MM.1S (cell line): ENCODE measurements at regions not wholly inside any gene's neighbourhood (a gene's known extent, or its start where the extent isn't known, plus 50 kb on each side); places are given as distances from the start of the nearest gene placed in this dataset.

Experiments
- DNase-seq: peaks from one replicate; pipeline ENCODE4 v3.0.0-alpha.2; 2015
- H2AFZ ChIP-seq: fragments of 300-600 bp; sonication (generic); 2 replicates; pipeline ENCODE4 v1.6.0; 2016; ENCODE audit warnings: antibody characterized with exemption, low read length
- H3F3A ChIP-seq: fragments of 300-600 bp; sonication (generic); 2 replicates; pipeline ENCODE4 v1.6.1; 2016; ENCODE audit warnings: mild to moderate bottlenecking, antibody characterized with exemption, low read length, moderate library complexity, mixed read lengths; ENCODE audit not compliant: insufficient read depth
- H3K27ac ChIP-seq: fragments of 300-600 bp; sonication (generic); 2 replicates; pipeline ENCODE4 v1.5.1; 2016; ENCODE audit warnings: mild to moderate bottlenecking, low read length
- H3K27me3 ChIP-seq: fragments of 300-600 bp; sonication (generic); replicated peaks from 2 replicates; pipeline ENCODE4 v1.6.0; 2016; ENCODE audit warnings: low read length; ENCODE audit not compliant: insufficient read depth
- H3K36me3 ChIP-seq: fragments of 300-600 bp; sonication (generic); replicated peaks from 2 replicates; pipeline ENCODE4 v1.6.1; 2016; ENCODE audit warnings: mild to moderate bottlenecking, low read length, mixed read lengths; ENCODE audit not compliant: insufficient read depth
- H3K4me1 ChIP-seq: fragments of 300-600 bp; sonication (generic); 2 replicates; pipeline ENCODE4 v1.6.1; 2016; ENCODE audit warnings: low read length, mixed read lengths
- H3K4me2 ChIP-seq: fragments of 300-600 bp; sonication (generic); 2 replicates; pipeline ENCODE4 v1.6.0; 2016; ENCODE audit warnings: low read depth, low read length
- H3K4me3 ChIP-seq: fragments of 300-600 bp; sonication (generic); 2 replicates; pipeline ENCODE4 v1.5.1; 2016; ENCODE audit warnings: low read length, mixed read lengths
- H3K79me2 ChIP-seq: fragments of 300-600 bp; sonication (generic); 2 replicates; pipeline ENCODE4 v1.6.1; 2016; ENCODE audit warnings: mixed run types, low read length, mixed read lengths
- H3K9ac ChIP-seq: fragments of 300-600 bp; sonication (generic); 2 replicates; pipeline ENCODE4 v1.6.1; 2016; ENCODE audit warnings: low read length, mixed read lengths
- H3K9me2 ChIP-seq: fragments of 300-600 bp; sonication (generic); replicated peaks from 2 replicates; pipeline ENCODE4 v1.6.1; 2016; ENCODE audit warnings: mild to moderate bottlenecking, low read length, mixed read lengths; ENCODE audit not compliant: insufficient read depth
- H3K9me3 ChIP-seq: fragments of 300-600 bp; sonication (generic); replicated peaks from 2 replicates; pipeline ENCODE4 v1.6.1; 2016; ENCODE audit warnings: mild to moderate bottlenecking, low read length, mixed read lengths; ENCODE audit not compliant: insufficient read depth
- H4K20me1 ChIP-seq: fragments of 300-600 bp; sonication (generic); 2 replicates; pipeline ENCODE4 v1.6.1; 2016; ENCODE audit warnings: mild to moderate bottlenecking, low read length, moderate library complexity, mixed read lengths; ENCODE audit not compliant: insufficient read depth
- EZH2 ChIP-seq: fragments of 300-600 bp; sonication (generic); optimal IDR thresholded peaks from 2 replicates; pipeline ENCODE3; 2017; ENCODE audit warnings: low read depth, mild to moderate bottlenecking, antibody characterized with exemption, low read length, mixed read lengths
- EZH2phosphoT487 ChIP-seq: fragments of 300-600 bp; sonication (generic); IDR thresholded peaks from 2 replicates; pipeline ENCODE4 v1.6.1; 2018; ENCODE audit warnings: antibody characterized with exemption, low read length
- TF ChIP-seq, protein P1 (sequence below): fragments of 300-600 bp; sonication (generic); IDR thresholded peaks from 2 replicates; pipeline ENCODE4 v1.5.1; 2016; ENCODE audit warnings: antibody characterized with exemption, low read length, mixed read lengths

DNA sequence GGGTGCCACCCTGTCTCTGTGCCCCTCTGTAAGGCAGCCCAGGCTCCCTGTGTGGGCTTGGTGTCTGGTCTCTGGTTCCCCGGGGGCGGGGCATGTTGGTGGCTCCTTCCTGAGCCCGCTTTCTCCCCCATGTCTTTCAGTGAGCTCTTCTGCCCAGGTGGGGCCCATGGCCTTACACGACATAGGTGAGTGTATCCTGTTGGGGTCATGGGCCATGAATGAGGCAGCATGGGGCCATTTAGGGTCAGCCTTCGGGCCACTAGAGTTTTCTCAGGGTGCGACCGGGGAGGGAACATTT is 195.1 kb downstream of the UBE3A start:
- Histone ChIP-seq H3K9me2 (no peaks in the 10 kb centered on the region), H4K20me1 (no peaks in the 10 kb centered on the region)

DNA sequence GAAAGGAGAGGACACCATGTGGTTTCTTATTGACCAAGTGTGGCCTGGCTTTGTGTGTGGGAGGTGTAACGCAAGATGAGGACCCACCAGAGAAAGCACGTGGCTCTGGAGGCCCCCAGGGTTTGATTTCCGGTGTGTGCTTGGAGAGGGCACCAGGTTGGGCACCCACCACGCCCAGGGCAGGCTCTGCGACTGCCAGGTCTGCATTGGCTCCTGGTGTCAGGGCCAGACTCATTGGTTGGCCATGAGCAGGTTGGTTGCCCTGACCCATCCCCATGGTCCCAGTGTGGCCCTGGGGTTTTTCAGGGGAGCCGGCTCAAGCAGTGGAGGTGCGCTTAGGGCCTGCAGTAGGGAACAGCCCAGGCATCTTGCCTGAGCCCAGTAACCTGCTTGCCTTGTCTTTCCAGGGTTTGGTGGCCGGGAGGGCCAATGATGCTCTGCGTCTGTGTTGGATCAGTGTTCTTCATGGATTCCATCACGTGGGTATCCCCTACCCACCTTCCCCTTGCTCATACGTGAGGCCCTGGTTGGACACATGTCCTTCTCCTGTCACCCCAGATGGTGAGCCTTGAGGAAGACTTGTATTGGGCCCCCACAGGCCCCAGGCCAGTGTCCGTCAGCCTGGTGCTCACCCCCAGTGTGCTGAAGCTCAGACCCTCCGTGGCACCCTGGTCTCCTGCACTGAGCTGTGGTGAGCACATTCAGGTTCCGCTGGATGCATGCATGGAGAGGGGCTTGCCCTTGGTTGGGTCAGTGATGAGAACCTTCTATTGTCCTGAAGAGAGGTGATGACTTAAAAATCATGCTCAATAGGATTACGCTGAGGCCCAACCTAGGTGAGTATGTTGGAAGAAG is 193.9 kb downstream of the UBE3A start:
- DNase-seq = no peak
- H3K9me3 ChIP-seq = no peaks in the 10 kb centered on the region
- H3K4me2 ChIP-seq = no peak overlapping the region

More for the DNA sequence above, 195.1 kb downstream of the UBE3A start:
- H3K9ac ChIP-seq = no peak overlapping the region
- DNase-seq = no peak
- H3K4me3 ChIP-seq = no peak overlapping the region
- H3F3A ChIP-seq = no peaks in the 10 kb centered on the region
- H3K4me2 ChIP-seq = no peak overlapping the region
- no peaks in the 10 kb centered on the region for H3K36me3 ChIP-seq
- H2AFZ ChIP-seq = no peak overlapping the region
- no peak overlapping the region for H3K27ac ChIP-seq
- no peaks in the 10 kb centered on the region for H3K4me1 ChIP-seq
- H3K79me2 ChIP-seq = no peaks in the 10 kb centered on the region
- no peaks in the 10 kb centered on the region for H3K27me3 ChIP-seq
- no peak for TF ChIP-seq EZH2phosphoT487
- TF ChIP-seq EZH2 = no peak
- TF ChIP-seq, protein P1, sequence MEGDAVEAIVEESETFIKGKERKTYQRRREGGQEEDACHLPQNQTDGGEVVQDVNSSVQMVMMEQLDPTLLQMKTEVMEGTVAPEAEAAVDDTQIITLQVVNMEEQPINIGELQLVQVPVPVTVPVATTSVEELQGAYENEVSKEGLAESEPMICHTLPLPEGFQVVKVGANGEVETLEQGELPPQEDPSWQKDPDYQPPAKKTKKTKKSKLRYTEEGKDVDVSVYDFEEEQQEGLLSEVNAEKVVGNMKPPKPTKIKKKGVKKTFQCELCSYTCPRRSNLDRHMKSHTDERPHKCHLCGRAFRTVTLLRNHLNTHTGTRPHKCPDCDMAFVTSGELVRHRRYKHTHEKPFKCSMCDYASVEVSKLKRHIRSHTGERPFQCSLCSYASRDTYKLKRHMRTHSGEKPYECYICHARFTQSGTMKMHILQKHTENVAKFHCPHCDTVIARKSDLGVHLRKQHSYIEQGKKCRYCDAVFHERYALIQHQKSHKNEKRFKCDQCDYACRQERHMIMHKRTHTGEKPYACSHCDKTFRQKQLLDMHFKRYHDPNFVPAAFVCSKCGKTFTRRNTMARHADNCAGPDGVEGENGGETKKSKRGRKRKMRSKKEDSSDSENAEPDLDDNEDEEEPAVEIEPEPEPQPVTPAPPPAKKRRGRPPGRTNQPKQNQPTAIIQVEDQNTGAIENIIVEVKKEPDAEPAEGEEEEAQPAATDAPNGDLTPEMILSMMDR = no peak
- H3K9me3 ChIP-seq = no peaks in the 10 kb centered on the region

DNA sequence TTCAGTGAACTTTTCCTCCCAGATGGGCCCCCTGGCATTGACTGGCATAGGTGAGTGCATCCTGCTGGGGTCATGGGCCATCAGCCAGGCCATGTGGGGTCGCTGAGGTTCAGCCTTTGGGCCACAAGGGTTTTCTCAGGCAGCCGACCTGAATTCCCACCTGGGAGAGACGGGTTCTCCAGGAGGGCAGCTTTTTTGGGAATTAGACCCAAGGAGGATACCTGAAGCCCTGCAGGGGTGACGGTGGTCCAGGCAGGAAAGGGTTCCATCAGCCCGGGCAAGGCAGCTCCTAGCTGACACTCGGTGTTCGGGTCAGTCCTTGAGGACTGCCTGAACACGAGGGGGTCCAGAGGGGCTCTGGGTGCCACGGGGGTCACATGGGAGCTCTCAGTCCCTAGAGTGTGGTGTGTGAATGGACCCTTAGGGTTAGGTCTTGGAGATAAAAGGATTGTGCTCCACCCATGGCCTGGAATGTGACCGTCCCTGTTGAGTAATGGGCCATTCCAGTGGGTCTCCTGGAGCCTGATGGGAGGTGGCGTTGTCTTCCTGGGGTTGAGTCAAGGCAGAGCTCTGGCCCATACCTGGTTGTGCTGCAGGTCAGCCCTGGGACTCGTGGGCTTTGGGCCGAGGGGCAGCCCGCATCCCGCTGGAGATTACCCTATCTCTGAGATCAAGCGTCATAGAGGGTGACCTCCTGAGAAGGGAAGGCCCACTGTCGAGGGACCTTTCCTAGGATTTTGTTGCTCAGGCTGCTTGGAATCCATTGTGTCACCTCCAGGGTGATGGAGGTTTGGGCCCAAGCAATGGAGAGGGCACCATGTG is 192.8 kb downstream of the UBE3A start:
- Histone ChIP-seq H3K4me2 (no peak overlapping the region), H3K36me3 (no peaks in the 10 kb centered on the region), H3K9me3 (no peaks in the 10 kb centered on the region), H3K4me1 (no peaks in the 10 kb centered on the region), H3K9ac (no peak overlapping the region), H3K27me3 (no peaks in the 10 kb centered on the region), H3K9me2 (no peaks in the 10 kb centered on the region), H3K79me2 (no peaks in the 10 kb centered on the region), H3F3A (no peaks in the 10 kb centered on the region), H3K27ac (no peak overlapping the region), H2AFZ (no peak overlapping the region), H4K20me1 (no peaks in the 10 kb centered on the region), H3K4me3 (no peak overlapping the region)
- TF ChIP-seq, protein P1 = no peak
- no peak for TF ChIP-seq EZH2phosphoT487
- no peak for TF ChIP-seq EZH2
- DNase-seq = no peak

More for the DNA sequence above, 193.9 kb downstream of the UBE3A start:
- Histone ChIP-seq H3K4me3 (no peak overlapping the region), H3K27me3 (no peaks in the 10 kb centered on the region), H3K27ac (no peak overlapping the region), H3K9ac (no peak overlapping the region), H3K4me1 (no peaks in the 10 kb centered on the region), H3K9me2 (no peaks in the 10 kb centered on the region), H3K36me3 (no peaks in the 10 kb centered on the region), H4K20me1 (no peaks in the 10 kb centered on the region), H3F3A (no peaks in the 10 kb centered on the region), H3K79me2 (no peaks in the 10 kb centered on the region), H2AFZ (no peak overlapping the region)
- TF ChIP-seq, protein P1 = no peak
